B cell (primary cell): ENCODE measurements at regions not wholly inside any gene's neighbourhood (a gene's known extent, or its start where the extent isn't known, plus 50 kb on each side); places are given as distances from the start of the nearest gene placed in this dataset.

ENCODE experiments used
- ATAC-seq: fragments of 200-7000 bp; cut with Tn5 transposase; one replicate; pipeline ENCODE4 v1.10.0; 2021; ENCODE audit warnings: low read depth, mild to moderate bottlenecking, moderate number of reproducible peaks, moderate library complexity
- CTCF ChIA-PET: fragments of 350-600 bp; sonication (Branson Sonifier 250); formaldehyde crosslinking; loops from one replicate; lab custom pipeline; 2021; ENCODE audit warnings: antibody characterized with exemption, inconsistent platforms; lab: Charles Lee
- POLR2A ChIA-PET: fragments of 350-600 bp; sonication (Branson Sonifier 250); formaldehyde crosslinking; loops from one replicate; lab custom pipeline; 2021; ENCODE audit warnings: antibody characterized with exemption; lab: Charles Lee
- DNase-seq: peaks from one replicate; pipeline ENCODE4 v3.0.0; 2013
- H2AFZ ChIP-seq: 2 replicates; pipeline ENCODE4 v1.6.1; 2012; ENCODE audit warnings: mild to moderate bottlenecking, low read depth, low read length; ENCODE audit not compliant: insufficient read depth, poor library complexity, severe bottlenecking
- H3K27ac ChIP-seq, 2 donors: 1 replicate in 1 of 2; 2 replicates in 1 of 2; pipeline ENCODE4 v1.5.1; 2012 to 2013; ENCODE audit warnings: low read length in 2 of 2, mild to moderate bottlenecking in 2 of 2, moderate library complexity in 1 of 2
- H3K27me3 ChIP-seq, 4 experiments: fragments of 200-600 bp in 1 of 4; sonication (generic) in 1 of 4; replicated peaks in 1 of 4; 1 replicate in 2 of 4; 2 replicates in 2 of 4; pipeline versions ENCODE4 v1.6.1 to v1.7.0; 2013 to 2016; ENCODE audit warnings: low read length in 3 of 4, mild to moderate bottlenecking in 2 of 4, mixed read lengths in 1 of 4, moderate library complexity in 1 of 4; ENCODE audit not compliant: insufficient read depth in 4 of 4, control insufficient read depth in 3 of 4; ENCODE audit errors: control extremely low read depth in 1 of 4
- H3K36me3 ChIP-seq, 2 experiments: replicated peaks in 1 of 2; 1 replicate in 1 of 2; 2 replicates in 1 of 2; pipeline versions ENCODE4 v1.6.1 to v1.7.1; 2013; ENCODE audit warnings: low read length in 1 of 2; ENCODE audit not compliant: insufficient read depth in 2 of 2, control insufficient read depth in 1 of 2; ENCODE audit errors: control extremely low read depth in 1 of 2, extremely low read depth in 1 of 2
- H3K4me1 ChIP-seq, 2 donors: fragments of 200-600 bp in 1 of 2; sonication (generic) in 1 of 2; 1 replicate in 1 of 2; 2 replicates in 1 of 2; pipeline versions ENCODE4 v1.5.1 to v1.6.1; 2013 to 2017; ENCODE audit warnings: low read length in 2 of 2; ENCODE audit not compliant: control insufficient read depth in 2 of 2, insufficient read depth in 2 of 2
- H3K4me2 ChIP-seq: replicated peaks from 2 replicates; pipeline ENCODE3; 2012; ENCODE audit warnings: mild to moderate bottlenecking, low read depth, low read length; ENCODE audit not compliant: poor library complexity, severe bottlenecking
- H3K4me3 ChIP-seq, 5 experiments: fragments of 200-600 bp in 1 of 5; sonication (generic) in 1 of 5; 1 replicate in 3 of 5; 2 replicates in 2 of 5; pipeline versions ENCODE4 v1.5.1 to v1.7.0; 2011 to 2016; ENCODE audit warnings: low read length in 4 of 5, mild to moderate bottlenecking in 4 of 5, low read depth in 2 of 5, control low read depth in 1 of 5, moderate library complexity in 1 of 5; ENCODE audit not compliant: insufficient read depth in 1 of 5; ENCODE audit errors: control extremely low read depth in 1 of 5, extremely low read depth in 1 of 5
- H3K79me2 ChIP-seq: fragments of 200-600 bp; sonication (generic); one replicate; pipeline ENCODE4 v1.6.0; 2016; ENCODE audit warnings: low read length; ENCODE audit not compliant: control insufficient read depth, insufficient read depth
- H3K9ac ChIP-seq: fragments of 200-600 bp; sonication (generic); 2 replicates; pipeline ENCODE4 v1.6.1; 2017; ENCODE audit warnings: mild to moderate bottlenecking, low read length, moderate library complexity
- H3K9me3 ChIP-seq, 3 donors: one replicate each; pipeline versions ENCODE4 v1.6.1 to v1.7.1; 2013; ENCODE audit warnings: low read length in 2 of 3; ENCODE audit not compliant: control insufficient read depth in 2 of 3, insufficient read depth in 1 of 3; ENCODE audit errors: control extremely low read depth in 1 of 3
- H4K20me1 ChIP-seq: 2 replicates; pipeline ENCODE4 v1.6.0; 2012; ENCODE audit warnings: mild to moderate bottlenecking, low read length; ENCODE audit not compliant: insufficient read depth, control insufficient read depth, poor library complexity, severe bottlenecking
- H3K27ac Mint-ChIP-seq: one replicate; pipeline ENCODE4 v1.8.0; 2021; ENCODE audit warnings: mixed read lengths
- H3K27me3 Mint-ChIP-seq: one replicate; pipeline ENCODE4 v1.8.0; 2021; ENCODE audit warnings: mixed read lengths
- H3K4me1 Mint-ChIP-seq: one replicate; pipeline ENCODE4 v1.8.0; 2021; ENCODE audit warnings: mixed read lengths
- H3K4me3 Mint-ChIP-seq: one replicate; pipeline ENCODE4 v1.8.0; 2021; ENCODE audit warnings: mixed read lengths
- H3K9me3 Mint-ChIP-seq: one replicate; pipeline ENCODE4 v1.8.0; 2022; ENCODE audit warnings: mixed read lengths; ENCODE audit not compliant: insufficient read depth
- CTCF ChIP-seq: fragments of 200-600 bp; IDR thresholded peaks from one replicate; pipeline ENCODE4 v1.8.0; 2022; ENCODE audit warnings: antibody characterized with exemption, mild to moderate bottlenecking
- EZH2 ChIP-seq: IDR thresholded peaks from 2 replicates; pipeline ENCODE4 v1.6.1; 2012; ENCODE audit warnings: borderline replicate concordance, low read depth, mild to moderate bottlenecking, moderate library complexity, low read length; ENCODE audit not compliant: insufficient read depth, poor library complexity, severe bottlenecking
- WGBS: methylation state at CpG from one replicate; pipeline ENCODE4 v1.1.5; 2013; ENCODE audit warnings: missing lambda C conversion rate; ENCODE audit not compliant: insufficient coverage; 5-methylcytosine and 5-hydroxymethylcytosine counted together
- intact Hi-C: fragments of 100-400 bp; cut with micrococcal nuclease; formaldehyde crosslinking; loops from one replicate; pipeline ENCODE4 v1.10.0; 2022

- H3K36me3 ChIP-seq: no peaks in the 10 kb centered on the region
- WGBS: 3% methylated on average over 47 of the region's 53 CpGs
- intact Hi-C loops: loop anchor here (1.0 kb wide), 1 partner anchor 601 kb away; no protein-coding TSS in a partner anchor
- Mint-ChIP-seq H3K4me3 (peak overlapping the region; percentile 79), H3K27me3 (peaks cover 77% of the 10 kb centered on the region), H3K9me3 (no peaks in the 10 kb centered on the region), H3K27ac (no peak overlapping the region), H3K4me1 (peaks cover 15% of the 10 kb centered on the region)
- peaks cover 0 to 31% (median 0%) of the 10 kb centered on the region in 3 donors for H3K9me3 ChIP-seq
- H3K79me2 ChIP-seq: no peaks in the 10 kb centered on the region
- peak overlapping the region; percentile 83 for H3K4me2 ChIP-seq
- H2AFZ ChIP-seq: peak overlapping the region; percentile 72
- no peaks in the 10 kb centered on the region for H4K20me1 ChIP-seq
- ChIA-PET CTCF (no interaction called here), POLR2A (interaction anchor here (0.6 kb wide), 1 partner anchor 28 kb away, joined by 6 read pairs; no protein-coding TSS in a partner anchor)
- DNase-seq (no peak), ATAC-seq (no peak)
- H3K4me3 ChIP-seq: peak overlapping the region; percentile 23 to 51 (median 34)
- peak overlapping the region; percentile 59 for H3K9ac ChIP-seq
- no peak for TF ChIP-seq CTCF
- TF ChIP-seq EZH2: peak; percentile 89
- no peak overlapping the region for H3K27ac ChIP-seq
- H3K4me1 ChIP-seq: peaks cover 22 to 33% of the 10 kb centered on the region in 2 donors
- peaks cover 0 to 54% (median 38%) of the 10 kb centered on the region in 4 experiments for H3K27me3 ChIP-seq
Observed at GRCh38 chr4:41881981-41882624, 53.1 kb upstream of the TMEM33 start.
